ENCODE measurements at regions not wholly inside any gene's neighbourhood (a gene's known extent, or its start where the extent isn't known, plus 50 kb on each side); places are given as distances from the start of the nearest gene placed in this dataset.

- no peak overlapping the region for H3K27ac ChIP-seq
- DNase-seq (no peak), ATAC-seq (no peak)
- no peaks in the 10 kb centered on the region for H3K4me1 ChIP-seq
- TF ChIP-seq, protein P1, sequence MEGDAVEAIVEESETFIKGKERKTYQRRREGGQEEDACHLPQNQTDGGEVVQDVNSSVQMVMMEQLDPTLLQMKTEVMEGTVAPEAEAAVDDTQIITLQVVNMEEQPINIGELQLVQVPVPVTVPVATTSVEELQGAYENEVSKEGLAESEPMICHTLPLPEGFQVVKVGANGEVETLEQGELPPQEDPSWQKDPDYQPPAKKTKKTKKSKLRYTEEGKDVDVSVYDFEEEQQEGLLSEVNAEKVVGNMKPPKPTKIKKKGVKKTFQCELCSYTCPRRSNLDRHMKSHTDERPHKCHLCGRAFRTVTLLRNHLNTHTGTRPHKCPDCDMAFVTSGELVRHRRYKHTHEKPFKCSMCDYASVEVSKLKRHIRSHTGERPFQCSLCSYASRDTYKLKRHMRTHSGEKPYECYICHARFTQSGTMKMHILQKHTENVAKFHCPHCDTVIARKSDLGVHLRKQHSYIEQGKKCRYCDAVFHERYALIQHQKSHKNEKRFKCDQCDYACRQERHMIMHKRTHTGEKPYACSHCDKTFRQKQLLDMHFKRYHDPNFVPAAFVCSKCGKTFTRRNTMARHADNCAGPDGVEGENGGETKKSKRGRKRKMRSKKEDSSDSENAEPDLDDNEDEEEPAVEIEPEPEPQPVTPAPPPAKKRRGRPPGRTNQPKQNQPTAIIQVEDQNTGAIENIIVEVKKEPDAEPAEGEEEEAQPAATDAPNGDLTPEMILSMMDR (IDR thresholded peaks at IDR 0.05), result no peak
- no peak overlapping the region for H3K4me3 ChIP-seq
- intact Hi-C loops (cut with DNase I), result no loop called here
- H3K36me3 ChIP-seq (ENCODE audit: insufficient read depth in 1 of 2, low read depth in 1 of 2), result no peaks in the 10 kb centered on the region
- WGBS, 3 donors, result 74 to 81% (median 76%) methylated on average over 6 of the region's 6 CpGs
- no peaks in the 10 kb centered on the region for H3K9me3 ChIP-seq
- H3K27me3 ChIP-seq (ENCODE audit: insufficient read depth in 3 of 3, low read length in 2 of 3), result peaks cover 0 to 3% (median 0%) of the 10 kb centered on the region in 3 donors
These were observed 838.0 kb downstream of the UQCRFS1 start for GRCh38 chr19:28374971-28375370.

DNA sequence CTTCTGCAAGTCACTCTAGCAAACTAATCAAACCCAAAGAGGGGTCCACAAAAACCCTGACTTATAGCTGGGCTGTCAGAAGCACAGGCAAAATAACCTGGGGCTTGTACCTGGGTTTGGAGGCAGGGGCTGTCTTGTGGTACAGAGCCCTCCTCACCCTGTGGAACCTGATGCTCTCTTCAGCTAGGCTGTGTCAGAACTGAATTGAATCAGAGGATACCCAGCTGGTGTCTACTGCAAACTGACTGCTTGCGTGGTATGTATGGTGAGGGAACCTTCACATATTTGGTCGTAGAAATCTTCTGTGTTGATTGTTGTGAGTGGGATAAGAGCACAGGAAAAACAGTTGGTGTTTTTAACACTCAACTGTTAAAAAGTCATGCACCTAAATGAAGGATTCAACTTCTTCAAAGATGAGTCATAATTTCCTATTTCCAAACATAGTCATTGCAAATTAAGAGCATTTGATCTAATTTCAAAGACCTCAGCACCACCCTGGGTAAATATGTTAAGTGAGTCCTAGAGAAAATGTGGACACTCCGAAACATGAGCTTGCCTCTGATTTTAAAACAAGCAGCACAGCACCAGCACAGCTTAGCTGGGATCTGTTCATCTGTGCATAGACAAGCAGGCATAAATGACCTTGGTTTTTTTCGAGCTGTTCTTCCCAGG lies 840.2 kb downstream of the UQCRFS1 start:
- WGBS, 3 donors, result 43 to 52% (median 49%) methylated on average over 4 of the region's 4 CpGs

DNA sequence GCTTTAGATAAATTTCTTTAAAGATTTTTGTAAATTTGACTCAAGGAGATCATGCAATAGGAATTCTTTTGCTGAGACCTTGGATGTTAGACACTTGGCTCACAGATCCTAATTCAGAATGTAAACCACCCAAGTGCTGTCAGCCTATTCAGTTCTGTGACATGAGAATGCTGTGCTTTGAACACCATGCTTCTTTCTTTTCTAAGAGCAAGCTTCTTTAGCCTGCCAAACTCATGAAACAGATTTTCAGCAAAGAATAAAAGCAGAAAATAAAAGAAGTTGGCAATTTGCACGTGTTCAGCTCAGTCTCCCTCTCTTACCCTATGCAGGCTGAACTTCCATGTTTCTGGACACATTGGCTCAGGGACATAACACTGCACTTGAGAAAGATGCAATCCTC lies 845.8 kb downstream of the UQCRFS1 start:
- Histone ChIP-seq H3K4me3 (no peak overlapping the region), H3K9me3 (no peaks in the 10 kb centered on the region), H3K4me1 (no peaks in the 10 kb centered on the region), H3K36me3 (ENCODE audit: insufficient read depth in 1 of 2, low read depth in 1 of 2) (no peaks in the 10 kb centered on the region), H3K27ac (no peak overlapping the region), H3K27me3 (ENCODE audit: insufficient read depth in 3 of 3, low read length in 2 of 3) (no peaks in the 10 kb centered on the region)
- WGBS, 3 donors, result 54 to 69% (median 68%) methylated on average over 1 of the region's 1 CpG
- intact Hi-C loops (cut with DNase I), result no loop called here
- TF ChIP-seq, protein P1 (IDR thresholded peaks at IDR 0.05), result no peak
- no peak for DNase-seq
- no peak for ATAC-seq

More for the DNA sequence above, 840.2 kb downstream of the UQCRFS1 start:
- H3K4me1 ChIP-seq, result no peaks in the 10 kb centered on the region
- H3K36me3 ChIP-seq (ENCODE audit: insufficient read depth in 1 of 2, low read depth in 1 of 2), result no peaks in the 10 kb centered on the region
- DNase-seq (no peak), ATAC-seq (no peak)
- intact Hi-C loops (cut with DNase I), result no loop called here
- H3K4me3 ChIP-seq, result no peak overlapping the region
- H3K27me3 ChIP-seq (ENCODE audit: insufficient read depth in 3 of 3, low read length in 2 of 3), result peaks cover 0 to 3% (median 0%) of the 10 kb centered on the region in 3 donors
- H3K27ac ChIP-seq, result no peak overlapping the region
- no peaks in the 10 kb centered on the region for H3K9me3 ChIP-seq
- TF ChIP-seq, protein P1 (IDR thresholded peaks at IDR 0.05), result no peak

GRCh38 chr19:28363254-28363653 lies 849.7 kb downstream of the UQCRFS1 start:
- TF ChIP-seq, protein P1 (IDR thresholded peaks at IDR 0.05), result no peak
- no peaks in the 10 kb centered on the region for H3K27me3 ChIP-seq (ENCODE audit: insufficient read depth in 3 of 3, low read length in 2 of 3)
- no peaks in the 10 kb centered on the region for H3K36me3 ChIP-seq (ENCODE audit: insufficient read depth in 1 of 2, low read depth in 1 of 2)
- no peak for ATAC-seq
- no peak overlapping the region for H3K27ac ChIP-seq
- no peaks in the 10 kb centered on the region for H3K9me3 ChIP-seq
- no peak overlapping the region for H3K4me3 ChIP-seq
- DNase-seq, result no peak
- intact Hi-C loops (cut with DNase I), result no loop called here
- WGBS, 3 donors, result 28 to 47% (median 32%) methylated on average over 4 of the region's 4 CpGs
- no peaks in the 10 kb centered on the region for H3K4me1 ChIP-seq

All from psoas muscle (tissue), 7 donors.